GM12878 (cell line): ENCODE measurements at regions not wholly inside any gene's neighbourhood (a gene's known extent, or its start where the extent isn't known, plus 50 kb on each side); places are given as distances from the start of the nearest gene placed in this dataset.

Source experiments
- ATAC-seq: fragments of 200-7000 bp; cut with Tn5 transposase; 3 replicates; pipeline ENCODE4 v1.9.1; 2020; ENCODE audit warnings: mild to moderate bottlenecking, moderate library complexity
- BruUV-seq: library from RNA; stranded (reverse); fragments of 400-500 nt; replicated peaks from 2 replicates; lab custom pipeline; 2021; lab: Mats Ljungman, UMichigan
- CTCF ChIA-PET: fragments of 300-600 bp; sonication (Branson Sonifier 250); formaldehyde crosslinking; extraction: SDS; loops from one replicate; lab custom pipeline; 2021; ENCODE audit warnings: inconsistent platforms; lab: Yijun Ruan, JAX
- POLR2A ChIA-PET: fragments of 350-600 bp; formaldehyde crosslinking; extraction: SDS; loops from one replicate; lab custom pipeline; 2021; ENCODE audit warnings: inconsistent platforms; lab: Charles Lee
- RAD21 ChIA-PET: fragments of 300-600 bp; sonication (Branson Sonifier 250); formaldehyde crosslinking; loops from one replicate; lab custom pipeline; 2023; ENCODE audit warnings: antibody characterized with exemption; ENCODE audit not compliant: unreplicated experiment; lab: Charles Lee
- SMC1A ChIA-PET: fragments of 300-600 bp; sonication (Branson Sonifier 250); formaldehyde crosslinking; loops from one replicate; lab custom pipeline; 2023; ENCODE audit not compliant: unreplicated experiment, uncharacterized antibody; lab: Charles Lee
- DNase-seq: peaks from one replicate; pipeline ENCODE4 v3.0.0-alpha.2; 2011; ENCODE audit warnings: low read depth, low spot score
- FAIRE-seq: peaks from 3 replicates; lab custom pipeline; 2011; peaks lifted over from hg19 to GRCh38; lab: Jason Lieb, UNC
- H2AFZ ChIP-seq: 2 replicates; pipeline ENCODE4 v1.6.0; 2011; ENCODE audit warnings: low read depth, low read length, control low read depth; ENCODE audit not compliant: control insufficient read depth
- H3K27ac ChIP-seq: 2 replicates; pipeline ENCODE4 v1.5.1; 2011; ENCODE audit warnings: control low read depth; ENCODE audit not compliant: control insufficient read depth, insufficient read depth
- H3K27me3 ChIP-seq, 2 experiments: replicated peaks in 1 of 2; 2 replicates each; pipeline versions ENCODE4 v1.6.0 to v1.6.1; 2011; ENCODE audit warnings: low read length in 1 of 2; ENCODE audit not compliant: control insufficient read depth in 2 of 2, insufficient read depth in 2 of 2
- H3K36me3 ChIP-seq, 2 experiments: 2 replicates each; pipeline ENCODE4 v1.5.1; 2011; ENCODE audit warnings: low read length in 1 of 2; ENCODE audit not compliant: control insufficient read depth in 2 of 2, insufficient read depth in 2 of 2
- H3K4me1 ChIP-seq: 2 replicates; pipeline ENCODE4 v1.6.1; 2011; ENCODE audit warnings: mild to moderate bottlenecking, low read length, moderate library complexity, mixed read lengths; ENCODE audit not compliant: control insufficient read depth, insufficient read depth
- H3K4me2 ChIP-seq: 2 replicates; pipeline ENCODE4 v1.6.0; 2011; ENCODE audit warnings: control low read depth; ENCODE audit not compliant: control insufficient read depth, insufficient read depth
- H3K4me3 ChIP-seq: fragments of 200-600 bp; sonication (generic); 2 replicates; pipeline ENCODE4 v1.5.1; 2016
- H3K79me2 ChIP-seq: 2 replicates; pipeline ENCODE4 v1.6.0; 2011; ENCODE audit warnings: low read length; ENCODE audit not compliant: control insufficient read depth, insufficient read depth
- H3K9ac ChIP-seq: 2 replicates; pipeline ENCODE4 v1.8.0; 2011; ENCODE audit warnings: low read length, control low read depth, mixed read lengths; ENCODE audit not compliant: control insufficient read depth, insufficient read depth
- H3K9me3 ChIP-seq: replicated peaks from 3 replicates; pipeline ENCODE4 v1.5.1; 2011; ENCODE audit warnings: mild to moderate bottlenecking, low read length; ENCODE audit not compliant: control insufficient read depth, insufficient read depth
- H4K20me1 ChIP-seq: 2 replicates; pipeline ENCODE4 v1.6.0; 2011; ENCODE audit not compliant: control insufficient read depth, insufficient read depth
- CBFB ChIP-seq: IDR thresholded peaks from 2 replicates; pipeline ENCODE4 v1.6.1; 2016; ENCODE audit warnings: antibody characterized with exemption, low read depth
- CHD2 ChIP-seq: IDR thresholded peaks from 2 replicates; pipeline ENCODE4 v1.6.1; 2011; ENCODE audit warnings: low read depth, low read length, improper control_type of control experiment, borderline replicate concordance
- DPF2 ChIP-seq: fragments of 450-650 bp; IDR thresholded peaks from 2 replicates; pipeline ENCODE4 v1.6.1; 2017; ENCODE audit warnings: mild to moderate bottlenecking
- EGR1 ChIP-seq, 2 experiments: IDR thresholded peaks; 1 replicate in 1 of 2; 2 replicates in 1 of 2; pipeline ENCODE4 v1.6.1; 2011 to 2012; ENCODE audit warnings: low read depth in 2 of 2, low read length in 2 of 2, borderline replicate concordance in 1 of 2, mild to moderate bottlenecking in 1 of 2, moderate library complexity in 1 of 2
- EP300 ChIP-seq, 2 experiments: fragments of 150-350 bp in 1 of 2; IDR thresholded peaks; 2 replicates each; pipeline ENCODE4 v1.6.1; 2011 to 2012; ENCODE audit warnings: low read depth in 2 of 2, low read length in 2 of 2, borderline replicate concordance in 1 of 2, improper control_type of control experiment in 1 of 2, inconsistent platforms in 1 of 2; ENCODE audit not compliant: control insufficient read depth in 1 of 2
- FOXM1 ChIP-seq: IDR thresholded peaks from 2 replicates; pipeline ENCODE4 v1.6.1; 2012; ENCODE audit warnings: low read depth, mild to moderate bottlenecking, inconsistent platforms, low read length, moderate library complexity
- HSF1 ChIP-seq: fragments of 150-350 bp; IDR thresholded peaks from 2 replicates; pipeline ENCODE4 v1.6.1; 2014; ENCODE audit warnings: mild to moderate bottlenecking, low read depth, low read length
- NFXL1 ChIP-seq: fragments of 450-650 bp; IDR thresholded peaks from 2 replicates; pipeline ENCODE4 v1.6.1; 2017; ENCODE audit warnings: antibody characterized with exemption, mild to moderate bottlenecking, borderline replicate concordance
- NFYB ChIP-seq: IDR thresholded peaks from 2 replicates; pipeline ENCODE4 v1.6.1; 2011; ENCODE audit warnings: low read depth, mild to moderate bottlenecking, low read length, improper control_type of control experiment, moderate library complexity; ENCODE audit not compliant: insufficient read depth
- POU2F2 ChIP-seq: IDR thresholded peaks from 3 replicates; pipeline ENCODE4 v1.6.1; 2011; ENCODE audit warnings: low read depth, mild to moderate bottlenecking, low read length, borderline replicate concordance
- RBBP5 ChIP-seq: fragments of 200-600 bp; sonication (generic); conservative IDR thresholded peaks from 2 replicates; pipeline ENCODE4 v1.6.1; 2016
- RCOR1 ChIP-seq: conservative IDR thresholded peaks from 2 replicates; pipeline ENCODE4 v1.6.1; 2012; ENCODE audit warnings: low read depth, low read length, improper control_type of control experiment
- RELA ChIP-seq: fragments of 450-650 bp; IDR thresholded peaks from 2 replicates; pipeline ENCODE4 v1.8.0; 2014; ENCODE audit warnings: borderline replicate concordance; ENCODE audit not compliant: partially characterized antibody
- REST ChIP-seq: IDR thresholded peaks from 2 replicates; pipeline ENCODE4 v1.6.1; 2012; ENCODE audit warnings: mild to moderate bottlenecking, low read depth, low read length
- SMAD5 ChIP-seq: IDR thresholded peaks from 2 replicates; pipeline ENCODE4 v1.6.1; 2016; ENCODE audit warnings: antibody characterized with exemption, low read depth
- SMARCA5 ChIP-seq: fragments of 450-650 bp; IDR thresholded peaks from 2 replicates; pipeline ENCODE4 v1.6.1; 2017; ENCODE audit warnings: mild to moderate bottlenecking
- SMC3 ChIP-seq: IDR thresholded peaks from 2 replicates; pipeline ENCODE4 v1.6.1; 2011; ENCODE audit warnings: low read length, improper control_type of control experiment, borderline replicate concordance
- WGBS: methylation state at CpG from one replicate; pipeline ENCODE4 v1.1.6; 2016; ENCODE audit warnings: low lambda C conversion rate; ENCODE audit not compliant: insufficient replicate concordance, insufficient coverage; ENCODE audit errors: missing lambda C conversion rate; 5-methylcytosine and 5-hydroxymethylcytosine counted together
- in situ Hi-C: fragments of 300-500 bp; cut with MboI; formaldehyde crosslinking; loops from 9 replicates; pipeline ENCODE4 v1.14.3; 2018; ENCODE audit warnings: mixed read lengths
- intact Hi-C: fragments of 100-400 bp; cut with micrococcal nuclease; formaldehyde crosslinking; loops from one replicate; pipeline ENCODE4 v1.14.2; 2022; ENCODE audit not compliant: unreplicated experiment

GRCh38 chr7:153400735-153401593, 641.4 kb downstream of the ACTR3B start:
- ChIA-PET SMC1A (no interaction called here), RAD21 (no interaction called here), CTCF (no interaction called here), POLR2A (no interaction called here)
- Histone ChIP-seq H4K20me1 (no peaks in the 10 kb centered on the region), H3K9ac (no peak overlapping the region), H3K4me1 (no peaks in the 10 kb centered on the region), H3K36me3 (no peaks in the 10 kb centered on the region), H3K9me3 (no peaks in the 10 kb centered on the region), H3K4me2 (no peak overlapping the region), H2AFZ (no peak overlapping the region), H3K79me2 (no peaks in the 10 kb centered on the region), H3K27me3 (no peaks in the 10 kb centered on the region), H3K4me3 (no peak overlapping the region), H3K27ac (no peak overlapping the region)
- FAIRE-seq (no peak), DNase-seq (no peak), ATAC-seq (no peak)
- intact Hi-C loops, result no loop called here
- in situ Hi-C loops, result no loop called here
- TF ChIP-seq SMARCA5, result no peak
- TF ChIP-seq SMAD5, result no peak
- no peak for TF ChIP-seq RBBP5
- no peak for TF ChIP-seq SMC3
- TF ChIP-seq CHD2, result no peak
- no peak for TF ChIP-seq POU2F2
- no peak for TF ChIP-seq CBFB
- TF ChIP-seq EGR1 (IDR thresholded peaks at IDR 0.05; ENCODE audit: borderline replicate concordance in 1 of 2, low read depth in 2 of 2, low read length in 2 of 2), result no peak
- TF ChIP-seq HSF1, result no peak
- TF ChIP-seq EP300 (IDR thresholded peaks at IDR 0.05; ENCODE audit: borderline replicate concordance in 1 of 2, control insufficient read depth in 1 of 2, low read depth in 2 of 2, low read length in 2 of 2), result no peak
- TF ChIP-seq REST, result no peak
- no peak for TF ChIP-seq RELA
- no peak for TF ChIP-seq DPF2
- no peak for TF ChIP-seq FOXM1
- no peak for TF ChIP-seq NFYB
- no peak for TF ChIP-seq NFXL1
- no peak for TF ChIP-seq RCOR1
- BruUV-seq, result no TSS peak
- 36% methylated on average over 19 of the region's 19 CpGs for WGBS
